AG04449 (cell line): ENCODE measurements at regions not wholly inside any gene's neighbourhood (a gene's known extent, or its start where the extent isn't known, plus 50 kb on each side); places are given as distances from the start of the nearest gene placed in this dataset.

Experiments used
- CTCF ChIA-PET: fragments of 350-600 bp; formaldehyde crosslinking; extraction: SDS; loops from one replicate; lab custom pipeline; 2021; ENCODE audit warnings: antibody characterized with exemption; lab: Yijun Ruan, JAX
- POLR2A ChIA-PET: fragments of 400-600, 350-600 bp; formaldehyde crosslinking; extraction: SDS; loops from one replicate; lab custom pipeline; 2020; ENCODE audit warnings: antibody characterized with exemption, inconsistent platforms; lab: Yijun Ruan, JAX
- DNase-seq: peaks from one replicate; pipeline ENCODE4 v3.0.0-alpha.2; 2010; ENCODE audit warnings: low read depth, low spot score
- H3K4me3 ChIP-seq: 2 replicates; pipeline ENCODE4 v1.5.1; 2011; ENCODE audit warnings: low read depth, mild to moderate bottlenecking, control low read depth, low read length
- TF ChIP-seq, protein P1 (sequence below): IDR thresholded peaks from one replicate; pipeline ENCODE4 v1.5.1; 2011; ENCODE audit warnings: mild to moderate bottlenecking, moderate library complexity, low read length, control low read depth, inconsistent platforms; ENCODE audit not compliant: insufficient read depth; ENCODE audit errors: missing control alignments

DNA sequence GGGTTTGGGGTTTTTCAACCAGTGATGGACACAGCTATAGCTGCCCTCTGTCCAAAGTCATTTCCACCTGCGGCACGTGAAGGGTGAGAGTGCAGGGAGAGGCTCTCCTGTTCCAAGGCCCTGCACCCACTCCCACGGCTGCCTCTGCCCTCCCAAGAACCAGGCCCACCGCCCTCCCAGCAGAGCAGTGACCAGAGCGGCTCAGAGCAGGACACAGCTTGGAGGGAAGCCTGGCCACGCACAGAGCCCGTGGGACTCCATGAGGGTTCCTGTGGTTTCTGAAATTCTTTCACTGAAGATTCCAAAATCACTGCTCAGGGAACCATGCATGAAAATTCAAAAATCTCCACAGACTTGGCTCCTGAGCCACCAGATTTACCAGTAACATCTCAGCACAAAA, 67.3 kb upstream of the SALL3 start:
- POLR2A ChIA-PET: no interaction called here

DNA sequence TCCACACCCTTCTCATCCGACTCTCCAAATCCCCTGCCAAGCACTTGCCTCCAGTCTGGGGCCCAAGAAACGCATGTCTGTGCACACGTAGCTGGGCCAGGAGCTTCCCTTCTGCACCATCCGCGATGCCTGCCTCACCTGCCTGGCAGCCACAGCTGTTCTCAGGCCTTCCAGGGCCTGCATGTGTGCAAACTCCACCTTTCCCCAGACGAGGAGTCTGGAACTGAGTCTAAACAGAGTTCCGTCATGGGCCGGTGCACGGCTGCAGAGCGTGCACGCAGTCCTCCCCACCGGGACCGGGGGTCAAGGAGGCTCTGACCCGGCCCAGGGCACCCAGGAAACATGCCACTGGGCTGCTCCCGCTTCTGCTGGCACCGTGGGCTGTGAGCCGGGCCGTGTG, 66.8 kb upstream of the SALL3 start:
- ChIA-PET POLR2A (no interaction called here), CTCF (no interaction called here)
- no peak overlapping the region for H3K4me3 ChIP-seq
- DNase-seq: no peak
- TF ChIP-seq, protein P1, sequence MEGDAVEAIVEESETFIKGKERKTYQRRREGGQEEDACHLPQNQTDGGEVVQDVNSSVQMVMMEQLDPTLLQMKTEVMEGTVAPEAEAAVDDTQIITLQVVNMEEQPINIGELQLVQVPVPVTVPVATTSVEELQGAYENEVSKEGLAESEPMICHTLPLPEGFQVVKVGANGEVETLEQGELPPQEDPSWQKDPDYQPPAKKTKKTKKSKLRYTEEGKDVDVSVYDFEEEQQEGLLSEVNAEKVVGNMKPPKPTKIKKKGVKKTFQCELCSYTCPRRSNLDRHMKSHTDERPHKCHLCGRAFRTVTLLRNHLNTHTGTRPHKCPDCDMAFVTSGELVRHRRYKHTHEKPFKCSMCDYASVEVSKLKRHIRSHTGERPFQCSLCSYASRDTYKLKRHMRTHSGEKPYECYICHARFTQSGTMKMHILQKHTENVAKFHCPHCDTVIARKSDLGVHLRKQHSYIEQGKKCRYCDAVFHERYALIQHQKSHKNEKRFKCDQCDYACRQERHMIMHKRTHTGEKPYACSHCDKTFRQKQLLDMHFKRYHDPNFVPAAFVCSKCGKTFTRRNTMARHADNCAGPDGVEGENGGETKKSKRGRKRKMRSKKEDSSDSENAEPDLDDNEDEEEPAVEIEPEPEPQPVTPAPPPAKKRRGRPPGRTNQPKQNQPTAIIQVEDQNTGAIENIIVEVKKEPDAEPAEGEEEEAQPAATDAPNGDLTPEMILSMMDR: no peak

More for the DNA sequence above, 67.3 kb upstream of the SALL3 start:
- CTCF ChIA-PET: no interaction called here
- no peak for DNase-seq
- no peak overlapping the region for H3K4me3 ChIP-seq
- TF ChIP-seq, protein P1: no peak

DNA sequence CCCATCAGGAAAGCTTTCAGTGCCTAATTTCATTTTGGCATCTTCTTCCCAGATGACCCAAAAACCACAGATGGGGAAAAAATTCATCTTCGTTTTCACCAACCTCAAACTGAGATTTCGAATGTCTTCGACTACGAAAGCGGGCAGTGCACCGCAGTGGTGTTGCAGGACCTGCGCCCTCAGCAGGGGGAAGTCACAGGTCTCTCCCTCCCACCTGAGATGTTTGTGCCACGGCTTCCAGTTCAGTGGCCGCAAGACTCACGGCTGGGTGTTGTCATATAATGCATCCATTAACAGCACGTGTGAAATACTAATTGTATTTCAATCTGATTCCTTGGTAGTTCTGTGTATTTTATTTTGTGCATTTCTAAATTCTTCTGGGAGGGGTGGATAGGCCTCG, 66.2 kb upstream of the SALL3 start:
- no peak for DNase-seq
- ChIA-PET CTCF (no interaction called here), POLR2A (no interaction called here)
- TF ChIP-seq, protein P1: no peak
- H3K4me3 ChIP-seq: no peak overlapping the region

DNA sequence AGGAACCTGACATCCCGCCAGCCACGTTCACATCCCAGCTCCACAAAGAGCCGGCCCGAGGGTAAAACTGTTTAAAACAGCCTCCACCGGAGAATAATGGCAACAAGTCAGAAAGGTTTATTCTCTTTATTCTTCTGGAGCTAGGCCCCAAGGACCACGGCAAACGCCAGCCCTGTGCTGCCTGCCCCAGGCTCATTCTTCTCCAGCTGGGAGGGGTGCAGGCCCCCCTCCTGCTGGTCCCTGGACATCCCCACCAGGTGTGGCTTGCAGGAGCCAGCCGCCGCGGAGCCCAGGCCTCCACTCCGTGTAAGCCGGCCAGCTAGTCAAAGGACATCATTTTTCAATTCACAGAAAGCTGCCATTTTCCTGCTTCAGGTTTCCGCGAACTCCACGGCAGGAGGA, 65.8 kb upstream of the SALL3 start:
- CTCF ChIA-PET: no interaction called here
- POLR2A ChIA-PET: no interaction called here
- no peak overlapping the region for H3K4me3 ChIP-seq
- DNase-seq: no peak
- TF ChIP-seq, protein P1: no peak

DNA sequence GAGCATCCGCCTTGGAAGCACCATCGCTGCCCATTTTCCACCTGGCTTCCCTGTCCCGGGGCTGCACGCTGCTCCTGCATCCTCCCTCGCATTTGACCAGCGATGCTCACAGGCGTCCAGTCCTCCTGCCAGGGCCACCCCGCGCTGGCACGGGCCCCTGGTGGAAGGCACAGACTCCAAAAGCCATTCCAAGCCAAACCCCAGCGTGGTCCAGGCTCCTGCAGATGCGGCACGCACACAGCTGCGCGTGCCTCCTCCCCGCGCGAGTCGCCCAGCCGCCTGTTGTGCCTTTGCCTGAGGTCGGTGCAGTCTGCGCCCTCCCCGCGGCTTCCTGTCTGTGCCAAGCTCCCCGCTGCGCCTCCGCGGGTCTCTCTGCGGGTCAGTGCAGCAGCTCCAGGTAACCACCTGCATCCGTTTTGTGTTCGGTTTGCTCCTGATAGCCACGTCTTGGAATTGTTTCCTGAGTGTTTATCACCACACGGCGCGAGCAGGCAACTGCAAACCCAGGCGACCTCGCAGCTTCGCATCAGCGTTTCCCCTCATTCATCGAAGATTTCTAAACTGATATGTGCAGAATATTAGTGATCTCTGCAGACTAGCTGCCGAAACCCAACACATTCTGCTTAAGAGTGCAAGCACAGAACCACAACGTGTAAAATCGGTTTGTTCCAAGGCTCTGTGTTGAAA, 65.2 kb upstream of the SALL3 start:
- ChIA-PET CTCF (no interaction called here), POLR2A (no interaction called here)
- DNase-seq: no peak
- TF ChIP-seq, protein P1: no peak
- H3K4me3 ChIP-seq: no peak overlapping the region

DNA sequence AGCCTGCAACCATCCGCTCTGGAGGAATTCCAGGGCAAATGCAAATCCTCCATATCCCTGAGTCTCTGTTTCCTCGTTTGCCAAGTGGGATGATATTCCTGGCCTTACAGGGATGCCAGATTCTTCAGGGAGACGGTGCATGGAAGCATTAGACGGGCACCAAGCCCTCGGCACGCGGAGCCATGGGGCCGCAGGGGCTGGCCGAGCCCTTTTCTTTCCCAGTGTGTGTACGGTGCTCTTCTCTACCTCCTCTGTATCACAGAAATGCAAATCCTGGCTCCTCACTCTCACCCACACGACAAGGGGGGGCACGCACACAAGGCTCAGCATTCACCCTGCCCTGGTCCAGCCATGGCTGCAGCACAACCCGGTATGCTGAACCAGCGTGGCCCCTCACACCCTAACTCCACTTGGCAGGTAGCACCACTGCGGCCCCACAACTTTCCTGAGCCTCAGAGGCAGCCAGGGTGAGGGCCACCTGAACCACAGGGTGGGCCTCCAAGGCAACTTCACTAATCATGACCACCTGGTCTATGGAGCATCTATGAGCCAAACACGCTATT, 64.1 kb upstream of the SALL3 start:
- no peak for DNase-seq
- CTCF ChIA-PET: no interaction called here
- no peak overlapping the region for H3K4me3 ChIP-seq
- TF ChIP-seq, protein P1: no peak
- POLR2A ChIA-PET: no interaction called here
